Stimulated activated CD4-positive, alpha-beta T cell treated with anti-CD3 and anti-CD28 coated beads, Interleukin-15, amount 100 ng/mL, for 48 hours (primary cell): ENCODE measurements at regions not wholly inside any gene's neighbourhood (a gene's known extent, or its start where the extent isn't known, plus 50 kb on each side); places are given as distances from the start of the nearest gene placed in this dataset.
"Not testable (repeated sequence)": the region's sequence is repeated elsewhere in the genome, so short reads cannot be mapped to it uniquely, and the experiment has no call there.

Source experiments
- DNase-seq, 2 donors: peaks; one replicate each; pipeline ENCODE4 v3.0.0-alpha.2; 2020; ENCODE audit warnings: low read depth in 2 of 2

- DNase-seq, result no peak
These were observed 164.0 kb downstream of the ASMT start for GRCh38 chrX:1778817-1779216.

DNA sequence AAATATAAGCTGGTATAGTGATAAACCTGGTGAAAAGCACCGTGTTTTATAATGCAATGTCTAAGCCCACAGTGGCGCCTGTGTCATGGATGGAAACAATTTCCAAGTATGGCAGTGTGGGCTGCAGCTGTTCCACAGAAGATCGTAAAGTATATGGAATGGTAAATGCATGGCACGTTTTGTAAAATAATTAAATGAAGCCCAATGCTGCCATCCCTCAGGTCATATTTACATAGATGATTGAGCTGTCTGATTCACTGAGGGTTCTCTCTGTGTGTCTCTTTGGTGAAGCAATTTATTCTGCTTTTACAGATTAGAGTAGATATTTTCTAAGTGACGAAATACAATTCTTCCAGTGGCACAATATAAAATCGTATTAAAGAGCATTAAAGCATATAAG, 164.8 kb downstream of the ASMT start:
- DNase-seq, result no peak

GRCh38 chrX:1781766-1782165, 166.9 kb downstream of the ASMT start:
- no peak for DNase-seq

DNA sequence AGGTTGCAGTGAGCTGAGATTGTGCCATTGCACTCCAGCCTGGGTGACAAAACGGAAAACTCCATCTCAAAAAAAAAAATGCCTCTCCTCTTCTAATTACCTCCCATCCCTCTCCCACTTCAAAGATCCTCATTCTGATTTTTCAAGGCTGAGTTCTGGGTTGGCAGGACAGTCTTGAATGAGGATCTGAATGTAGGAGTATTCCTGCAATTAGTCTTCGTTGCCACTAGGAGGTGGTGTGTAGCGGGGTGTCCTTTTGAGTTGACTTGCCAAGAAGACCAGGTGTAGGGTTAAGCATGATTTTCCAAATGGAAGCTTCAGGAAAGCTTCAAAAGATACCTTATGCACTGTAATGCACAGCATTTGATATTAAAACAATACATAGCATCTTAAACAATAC, 169.9 kb downstream of the ASMT start:
- DNase-seq, result no peak

DNA sequence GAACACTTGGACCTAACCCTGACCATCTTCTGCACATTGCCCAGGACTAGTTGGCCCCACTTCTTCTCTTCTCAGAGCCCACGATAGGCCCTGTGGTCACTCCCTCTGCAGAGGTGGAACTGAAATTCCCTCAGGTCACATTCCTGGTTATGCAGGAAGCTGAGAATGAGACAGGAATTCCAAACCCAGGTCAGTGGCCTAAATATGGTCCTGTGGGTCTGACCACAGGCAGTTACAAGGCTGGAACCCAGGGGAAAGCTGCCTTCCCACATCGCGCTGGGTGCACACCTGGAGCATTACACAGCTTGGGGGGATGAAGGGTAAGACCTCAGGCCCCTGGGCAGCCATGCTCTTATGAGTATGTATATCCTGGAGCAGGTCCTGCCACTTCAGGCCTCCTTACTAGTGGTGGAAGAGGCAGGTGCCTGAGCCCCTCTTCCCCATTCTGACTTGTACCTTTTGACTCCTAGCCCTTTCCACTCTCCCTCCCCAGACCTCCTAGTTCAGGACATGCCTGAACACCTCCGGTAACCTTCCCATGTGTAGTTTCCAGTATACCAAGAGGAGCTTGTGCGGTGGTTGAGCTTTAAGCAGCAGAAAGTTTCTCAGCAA, 173.5 kb downstream of the ASMT start:
- DNase-seq, result no peak

GRCh38 chrX:1792636-1793035, 177.8 kb downstream of the ASMT start:
- no peak for DNase-seq

- DNase-seq, result no peak
These were observed 179.7 kb downstream of the ASMT start for GRCh38 chrX:1794586-1794985.

- no peak for DNase-seq
These were observed 188.1 kb downstream of the ASMT start for GRCh38 chrX:1802912-1803311.

DNA sequence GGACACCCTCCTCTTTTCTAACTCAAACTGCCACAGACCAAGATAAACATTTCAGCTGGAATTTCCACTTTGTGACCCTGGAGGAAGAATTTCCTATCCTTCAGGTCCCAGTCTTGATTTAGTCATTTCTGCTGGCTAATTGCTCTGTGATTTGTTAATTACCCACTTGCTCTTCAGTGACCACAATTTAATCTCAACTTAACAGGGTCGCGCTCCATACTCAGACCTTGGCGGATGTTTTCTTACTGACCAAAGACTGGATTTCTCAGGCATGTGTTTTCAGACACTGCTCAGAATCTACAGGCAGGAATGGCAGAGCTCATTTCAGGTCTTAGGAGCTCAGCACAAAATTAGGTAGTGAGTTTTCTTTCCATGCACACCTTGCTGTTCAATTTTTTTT, 188.9 kb downstream of the ASMT start:
- no peak for DNase-seq

- no peak for DNase-seq
These were observed 192.5 kb downstream of the ASMT start for GRCh38 chrX:1807301-1807731.

DNA sequence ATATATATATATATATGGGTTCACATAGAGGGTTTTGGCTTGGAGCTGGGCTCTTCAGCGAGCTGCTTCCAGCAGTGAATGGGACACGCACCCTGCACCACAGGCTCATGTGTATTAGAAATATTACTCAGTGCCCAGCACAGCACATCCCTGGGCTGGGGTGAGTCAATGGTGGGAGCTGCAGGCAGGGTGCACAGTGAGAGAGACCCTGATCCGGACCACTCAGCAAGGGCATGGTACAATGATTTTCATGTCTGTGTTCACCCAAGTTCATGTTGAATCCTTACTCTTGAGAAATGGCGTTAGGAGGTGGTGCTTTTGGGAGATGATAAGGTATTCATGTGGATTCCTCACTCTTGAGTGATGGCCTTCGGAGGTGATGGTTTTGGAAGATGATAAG, 194.7 kb downstream of the ASMT start:
- DNase-seq, result no peak

DNA sequence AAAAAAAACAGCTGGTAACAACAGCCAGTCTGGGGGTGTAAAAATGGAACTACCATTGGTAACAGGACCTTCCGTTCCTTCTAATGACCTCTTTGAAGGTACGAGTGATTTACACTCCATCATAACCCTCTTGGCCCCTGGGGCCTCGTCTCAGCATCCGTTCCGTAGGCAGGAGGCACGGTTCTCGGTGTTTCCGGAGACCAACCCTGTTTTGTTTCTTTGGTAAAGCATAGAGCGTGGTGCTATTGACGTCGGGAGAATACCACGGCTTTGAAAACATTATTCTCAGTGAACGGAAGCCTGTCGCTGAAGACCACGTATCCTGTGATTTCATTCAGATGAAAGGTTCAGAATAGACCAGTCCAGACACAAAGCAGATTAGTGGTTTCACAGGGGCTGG, 198.9 kb downstream of the ASMT start:
- DNase-seq, result no peak

DNA sequence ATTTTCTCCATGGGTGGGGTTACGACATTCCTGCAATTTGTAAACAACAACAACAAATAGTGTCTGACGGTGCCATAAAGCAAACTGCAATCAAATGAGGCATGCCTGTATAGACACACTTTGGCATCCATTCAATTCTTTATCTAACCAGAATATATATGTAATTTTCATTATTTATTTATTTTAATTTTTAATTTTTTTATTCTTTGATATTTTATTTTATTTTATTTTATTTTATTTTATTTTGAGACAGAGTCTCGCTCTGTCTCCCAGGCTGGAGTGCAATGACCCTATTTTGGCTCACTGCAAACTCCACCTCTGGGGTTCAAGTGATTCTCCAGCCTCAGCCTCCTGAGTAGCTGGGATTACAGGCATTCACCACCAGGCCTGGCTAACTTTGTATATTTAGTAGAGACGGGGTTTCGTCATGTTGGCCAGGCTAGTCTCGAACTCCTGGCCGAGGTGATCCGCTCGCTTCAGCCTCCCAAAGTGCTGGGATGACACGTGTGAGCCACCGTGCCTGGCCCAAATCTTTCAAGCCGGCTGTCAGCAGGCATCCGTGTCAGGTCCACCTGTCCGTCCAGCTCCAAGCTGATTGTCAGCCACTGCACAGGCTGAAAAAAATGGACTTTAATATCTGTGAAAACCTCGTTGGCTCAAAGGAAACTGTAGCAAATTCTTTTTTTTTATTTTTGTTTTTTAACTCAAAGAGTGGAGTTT, 200.8 kb downstream of the ASMT start:
- no peak for DNase-seq

- not testable (repeated sequence) for DNase-seq
These were observed 201.6 kb downstream of the ASMT start for GRCh38 chrX:1816387-1816982.

DNA sequence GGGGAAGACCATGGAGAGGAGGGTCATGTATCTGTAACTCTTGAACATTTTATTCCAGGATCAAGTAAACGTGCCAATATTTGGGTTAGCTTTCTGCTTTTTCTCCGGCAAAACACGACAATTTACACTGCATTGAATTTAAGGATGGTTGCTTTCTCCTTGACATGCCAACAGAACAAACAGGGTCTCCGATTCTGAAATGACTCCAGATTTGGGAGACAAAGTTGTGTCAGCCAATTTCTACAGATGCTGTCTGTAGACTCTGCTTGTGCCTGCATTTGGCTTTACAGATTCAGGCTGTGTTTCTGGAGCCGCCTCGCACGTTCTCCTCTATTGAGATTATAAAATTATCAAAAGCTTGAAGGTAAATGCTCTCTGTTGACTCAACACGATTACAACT, 207.0 kb downstream of the ASMT start:
- DNase-seq, result no peak

DNA sequence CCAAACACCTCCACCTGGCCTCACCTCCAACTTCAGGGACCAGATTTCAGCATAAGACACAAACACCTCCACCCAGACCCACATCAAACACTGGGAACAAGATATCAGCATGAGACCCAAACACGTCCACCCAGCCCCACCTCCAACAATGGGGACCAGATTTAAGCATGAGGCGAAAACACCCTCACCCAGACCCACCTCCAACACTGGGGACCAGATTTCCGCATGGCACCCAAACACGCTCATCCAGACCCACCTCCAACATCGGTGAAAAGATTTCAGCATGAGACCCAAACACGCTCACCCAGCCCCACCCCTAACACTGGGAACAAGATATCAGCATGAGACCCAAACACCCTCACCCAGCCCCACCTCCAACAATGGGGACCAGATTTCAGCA, 210.0 kb downstream of the ASMT start:
- DNase-seq, result no peak

- DNase-seq, result no peak
These were observed 218.9 kb downstream of the ASMT start for GRCh38 chrX:1833656-1834360.

DNA sequence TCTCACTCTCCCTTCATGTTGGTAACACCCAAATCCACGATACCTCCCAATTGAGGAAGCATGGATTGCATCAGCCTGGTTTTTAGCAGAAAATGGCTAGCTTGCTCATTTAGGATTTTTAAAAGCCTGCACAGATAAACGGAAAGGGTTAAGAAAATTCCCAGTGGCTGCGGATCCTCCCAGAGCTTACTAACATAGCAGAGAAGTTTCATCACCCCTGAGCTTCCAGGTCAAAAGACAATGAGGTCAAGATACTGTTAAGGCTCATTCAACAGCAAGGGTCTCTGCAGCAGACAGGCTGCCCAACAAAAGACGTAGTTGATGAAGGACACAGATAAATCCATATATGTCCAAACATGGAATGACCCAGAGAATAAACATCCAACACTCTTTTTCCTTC, 220.2 kb downstream of the ASMT start:
- no peak for DNase-seq

- DNase-seq, result no peak
These were observed 221.8 kb downstream of the ASMT start for GRCh38 chrX:1836683-1837082.

GRCh38 chrX:1841746-1842145, 226.9 kb downstream of the ASMT start:
- DNase-seq, result no peak

DNA sequence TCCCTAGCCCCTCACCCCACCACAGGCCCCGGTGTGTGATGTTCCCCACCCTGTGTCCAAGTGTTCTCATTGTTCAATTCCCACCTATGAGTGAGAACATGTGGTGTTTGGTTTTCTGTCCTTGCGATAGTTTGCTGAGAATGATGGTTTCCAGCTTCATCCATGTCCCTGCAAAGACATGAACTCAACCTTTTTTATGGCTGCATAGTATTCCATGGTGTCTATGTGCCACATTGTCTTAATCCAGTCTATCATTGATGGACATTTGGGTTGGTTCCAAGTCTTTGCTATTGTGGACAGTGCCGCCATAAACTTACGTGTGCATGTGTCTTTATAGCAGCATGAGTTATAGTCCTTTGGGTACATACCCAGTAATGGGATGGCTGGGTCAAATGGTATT, 232.1 kb downstream of the ASMT start:
- DNase-seq, result not testable (repeated sequence)

DNA sequence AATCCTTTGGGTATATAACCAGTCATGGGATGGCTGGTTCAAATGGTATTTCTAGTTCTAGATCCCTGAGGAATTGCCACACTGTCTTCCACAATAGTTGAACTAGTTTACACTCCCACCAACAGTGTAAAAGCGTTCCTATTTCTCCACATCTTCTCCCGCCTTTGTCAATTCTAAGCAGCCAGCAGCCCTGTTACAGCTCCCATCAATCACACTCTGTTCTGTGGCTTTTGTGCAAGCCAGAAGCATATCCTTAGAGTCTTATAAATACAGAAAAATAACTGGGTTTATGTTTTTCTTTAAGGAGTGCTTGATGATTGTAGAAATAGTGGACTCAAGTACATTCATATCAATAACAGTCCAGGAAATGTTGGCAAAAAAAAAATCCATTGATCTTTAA, 232.9 kb downstream of the ASMT start:
- DNase-seq, result not testable (repeated sequence)

- DNase-seq, result no peak
These were observed 236.7 kb downstream of the ASMT start for GRCh38 chrX:1851527-1851926.
